OCI-LY7 (cell line): ENCODE measurements at regions not wholly inside any gene's neighbourhood (a gene's known extent, or its start where the extent isn't known, plus 50 kb on each side); places are given as distances from the start of the nearest gene placed in this dataset.

ENCODE experiments used
- BruUV-seq: library from RNA; stranded (reverse); fragments of 400-500 nt; replicated peaks from 2 replicates; lab custom pipeline; 2021; lab: Mats Ljungman, UMichigan
- CTCF ChIA-PET: fragments of 300-600 bp; sonication (Branson Sonifier 250); formaldehyde crosslinking; loops from one replicate; lab custom pipeline; 2022; ENCODE audit warnings: antibody characterized with exemption; ENCODE audit not compliant: unreplicated experiment; lab: Charles Lee
- POLR2A ChIA-PET: fragments of 300-600 bp; sonication (Branson Sonifier 250); formaldehyde crosslinking; loops from one replicate; lab custom pipeline; 2022; ENCODE audit warnings: antibody characterized with exemption; lab: Charles Lee
- DNase-seq: peaks from one replicate; pipeline ENCODE4 v3.0.0-alpha.2; 2015; ENCODE audit warnings: low spot score
- H2AFZ ChIP-seq: fragments of 200-600 bp; sonication (generic), shearing (Covaris generic); 2 replicates; pipeline ENCODE4 v1.6.1; 2014; ENCODE audit warnings: mild to moderate bottlenecking, antibody characterized with exemption, low read length, moderate library complexity
- H3K27ac ChIP-seq: fragments of 200-600 bp; sonication (generic); 2 replicates; pipeline ENCODE4 v1.5.1; 2014; ENCODE audit warnings: mixed run types, low read depth, mild to moderate bottlenecking, moderate library complexity, low read length, inconsistent platforms; ENCODE audit not compliant: poor library complexity, severe bottlenecking
- H3K36me3 ChIP-seq: fragments of 200-600 bp; sonication (generic); 2 replicates; pipeline ENCODE4 v1.6.1; 2014; ENCODE audit warnings: mild to moderate bottlenecking, antibody characterized with exemption, low read length, moderate library complexity, mixed read lengths; ENCODE audit not compliant: insufficient read depth
- H3K4me1 ChIP-seq: fragments of 200-600 bp; sonication (generic); 2 replicates; pipeline ENCODE4 v1.5.1; 2014; ENCODE audit warnings: mild to moderate bottlenecking, low read length; ENCODE audit not compliant: insufficient read depth, poor library complexity, severe bottlenecking
- H3K4me2 ChIP-seq: fragments of 200-600 bp; sonication (generic); 2 replicates; pipeline ENCODE4 v1.6.1; 2014; ENCODE audit warnings: mild to moderate bottlenecking, low read length
- H3K4me3 ChIP-seq: fragments of 200-600 bp; sonication (generic); 2 replicates; pipeline ENCODE4 v1.5.1; 2014; ENCODE audit warnings: mild to moderate bottlenecking, low read depth, low read length; ENCODE audit not compliant: poor library complexity, severe bottlenecking
- H3K79me2 ChIP-seq: fragments of 200-600 bp; sonication (generic); 2 replicates; pipeline ENCODE4 v1.6.1; 2016; ENCODE audit warnings: low read depth, mild to moderate bottlenecking, low read length, moderate library complexity, mixed read lengths; ENCODE audit not compliant: insufficient read depth
- H3K9me2 ChIP-seq: fragments of 200-600 bp; sonication (generic); 2 replicates; pipeline ENCODE4 v1.6.1; 2016; ENCODE audit warnings: mild to moderate bottlenecking, low read length, mixed read lengths; ENCODE audit not compliant: insufficient read depth
- H3K9me3 ChIP-seq: fragments of 200-600 bp; sonication (generic); 2 replicates; pipeline ENCODE4 v1.6.1; 2014; ENCODE audit warnings: mild to moderate bottlenecking, mixed run types, low read length, mixed read lengths
- H4K20me1 ChIP-seq: fragments of 200-600 bp; sonication (generic); 2 replicates; pipeline ENCODE4 v1.6.1; 2014; ENCODE audit warnings: mild to moderate bottlenecking, antibody characterized with exemption, low read length, moderate library complexity, mixed read lengths; ENCODE audit not compliant: insufficient read depth
- EZH2phosphoT487 ChIP-seq: fragments of 200-600 bp; sonication (generic); IDR thresholded peaks from 2 replicates; pipeline ENCODE4 v1.6.1; 2018; ENCODE audit warnings: low read depth, borderline replicate concordance, mild to moderate bottlenecking, mixed run types, antibody characterized with exemption, low read length, moderate library complexity, mixed read lengths
- intact Hi-C: fragments of 100-400 bp; cut with micrococcal nuclease; formaldehyde crosslinking; loops from one replicate; pipeline ENCODE4 v1.10.0; 2022; ENCODE audit not compliant: unreplicated experiment
- TF ChIP-seq, protein P1 (sequence below): fragments of 200-600 bp; sonication (generic); conservative IDR thresholded peaks from 2 replicates; pipeline ENCODE4 v1.5.1; 2014; ENCODE audit warnings: mild to moderate bottlenecking, antibody characterized with exemption, low read length, moderate library complexity, mixed read lengths

DNA sequence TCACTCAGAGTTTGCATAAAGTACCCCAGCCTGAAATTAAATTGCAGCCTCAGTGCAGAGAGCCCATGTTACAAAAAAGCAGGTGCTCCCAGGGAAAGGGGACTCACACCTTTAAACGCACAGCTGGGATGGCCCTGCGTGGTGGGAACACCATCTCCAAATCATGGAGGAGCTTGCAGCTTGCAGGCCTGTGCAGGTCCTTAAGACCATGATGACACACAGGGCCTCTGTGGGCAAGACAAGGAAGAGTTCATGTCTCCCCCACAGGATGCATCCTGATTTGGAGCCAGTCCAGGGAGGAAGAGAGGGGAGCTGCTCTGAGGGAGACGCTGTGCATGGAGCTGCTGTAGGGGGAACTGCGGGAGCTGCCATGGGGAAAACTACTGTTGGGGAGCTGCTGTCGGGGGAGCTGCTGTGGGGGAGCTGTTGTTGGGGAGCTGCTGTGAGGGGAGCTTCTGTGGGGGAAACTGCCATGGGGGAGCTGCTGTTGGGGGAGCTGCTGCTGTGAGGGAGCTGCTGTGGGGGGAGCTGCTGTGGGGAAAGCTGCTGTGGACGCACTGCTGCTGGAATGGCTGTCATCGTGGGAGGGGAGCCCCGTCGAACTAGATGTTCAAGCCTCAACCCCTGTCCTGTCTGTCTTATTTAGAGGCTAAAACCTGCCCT lies 113.9 kb downstream of the MATN1 start:
- Histone ChIP-seq H3K27ac (no peak overlapping the region), H3K9me3 (no peaks in the 10 kb centered on the region), H4K20me1 (no peaks in the 10 kb centered on the region), H3K79me2 (no peaks in the 10 kb centered on the region), H2AFZ (no peak overlapping the region), H3K4me3 (no peak overlapping the region), H3K9me2 (no peaks in the 10 kb centered on the region), H3K36me3 (no peaks in the 10 kb centered on the region), H3K4me1 (no peaks in the 10 kb centered on the region), H3K4me2 (no peak overlapping the region)
- no peak for DNase-seq
- no peak for TF ChIP-seq EZH2phosphoT487
- TF ChIP-seq, protein P1, sequence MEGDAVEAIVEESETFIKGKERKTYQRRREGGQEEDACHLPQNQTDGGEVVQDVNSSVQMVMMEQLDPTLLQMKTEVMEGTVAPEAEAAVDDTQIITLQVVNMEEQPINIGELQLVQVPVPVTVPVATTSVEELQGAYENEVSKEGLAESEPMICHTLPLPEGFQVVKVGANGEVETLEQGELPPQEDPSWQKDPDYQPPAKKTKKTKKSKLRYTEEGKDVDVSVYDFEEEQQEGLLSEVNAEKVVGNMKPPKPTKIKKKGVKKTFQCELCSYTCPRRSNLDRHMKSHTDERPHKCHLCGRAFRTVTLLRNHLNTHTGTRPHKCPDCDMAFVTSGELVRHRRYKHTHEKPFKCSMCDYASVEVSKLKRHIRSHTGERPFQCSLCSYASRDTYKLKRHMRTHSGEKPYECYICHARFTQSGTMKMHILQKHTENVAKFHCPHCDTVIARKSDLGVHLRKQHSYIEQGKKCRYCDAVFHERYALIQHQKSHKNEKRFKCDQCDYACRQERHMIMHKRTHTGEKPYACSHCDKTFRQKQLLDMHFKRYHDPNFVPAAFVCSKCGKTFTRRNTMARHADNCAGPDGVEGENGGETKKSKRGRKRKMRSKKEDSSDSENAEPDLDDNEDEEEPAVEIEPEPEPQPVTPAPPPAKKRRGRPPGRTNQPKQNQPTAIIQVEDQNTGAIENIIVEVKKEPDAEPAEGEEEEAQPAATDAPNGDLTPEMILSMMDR, result no peak
- intact Hi-C loops, result no loop called here
- CTCF ChIA-PET, result interaction anchor here (0.6 kb wide), 1 partner anchor 63 kb away, joined by 3 read pairs; no protein-coding TSS in a partner anchor
- no TSS peak for BruUV-seq
- POLR2A ChIA-PET, result no interaction called here

DNA sequence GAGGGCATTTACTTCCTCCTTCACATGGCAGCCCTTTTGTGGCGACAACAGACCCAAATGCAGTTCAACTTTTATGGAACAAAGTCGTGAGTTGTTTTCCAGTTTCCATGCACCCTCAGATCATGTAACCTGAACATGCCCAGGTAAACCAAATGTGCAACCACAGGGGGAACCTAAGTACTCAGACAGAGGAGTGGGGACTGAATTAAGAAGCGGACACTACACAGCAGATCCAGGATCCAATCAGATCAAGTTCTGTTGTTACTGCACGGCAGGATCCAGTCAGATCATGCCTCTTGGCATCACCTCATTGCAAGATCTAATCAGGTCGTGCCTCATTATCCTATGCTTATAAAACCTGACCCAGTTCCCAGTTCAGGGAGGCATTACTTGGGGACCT lies 115.7 kb downstream of the MATN1 start:
- Histone ChIP-seq H3K4me3 (no peak overlapping the region), H3K79me2 (no peaks in the 10 kb centered on the region), H3K4me2 (no peak overlapping the region), H3K27ac (no peak overlapping the region), H3K36me3 (no peaks in the 10 kb centered on the region), H2AFZ (no peak overlapping the region), H4K20me1 (no peaks in the 10 kb centered on the region), H3K9me3 (no peaks in the 10 kb centered on the region), H3K9me2 (no peaks in the 10 kb centered on the region), H3K4me1 (no peaks in the 10 kb centered on the region)
- intact Hi-C loops, result no loop called here
- TF ChIP-seq, protein P1, result no peak
- no peak for TF ChIP-seq EZH2phosphoT487
- DNase-seq, result no peak
- CTCF ChIA-PET, result no interaction called here
- no TSS peak for BruUV-seq
- POLR2A ChIA-PET, result no interaction called here

DNA sequence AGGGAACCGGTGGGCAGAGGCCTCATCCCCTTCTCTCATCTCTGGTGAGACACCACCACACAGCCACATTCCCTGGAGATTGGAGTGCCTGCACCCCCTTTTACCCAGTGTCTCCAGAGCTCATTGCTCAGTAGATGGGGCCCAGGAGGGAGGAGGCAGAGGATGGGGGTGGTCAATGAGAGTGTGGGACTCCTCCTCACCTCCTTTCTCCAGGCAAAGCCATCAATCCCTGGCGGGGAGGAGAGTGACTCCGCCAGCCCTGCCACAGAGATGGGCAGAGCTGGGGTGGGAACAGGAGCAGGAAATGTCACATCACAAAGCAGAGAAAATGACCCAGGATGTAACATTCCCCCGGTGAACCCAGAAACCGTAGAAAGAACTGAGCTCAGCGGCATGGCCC lies 117.2 kb downstream of the MATN1 start:
- Histone ChIP-seq H3K4me1 (no peaks in the 10 kb centered on the region), H3K79me2 (no peaks in the 10 kb centered on the region), H3K9me2 (no peaks in the 10 kb centered on the region), H3K4me2 (no peak overlapping the region), H3K36me3 (no peaks in the 10 kb centered on the region), H3K4me3 (no peak overlapping the region), H4K20me1 (no peaks in the 10 kb centered on the region), H3K9me3 (no peaks in the 10 kb centered on the region), H2AFZ (no peak overlapping the region), H3K27ac (no peak overlapping the region)
- BruUV-seq, result no TSS peak
- CTCF ChIA-PET, result no interaction called here
- POLR2A ChIA-PET, result no interaction called here
- DNase-seq, result no peak
- intact Hi-C loops, result no loop called here
- TF ChIP-seq, protein P1, result no peak
- no peak for TF ChIP-seq EZH2phosphoT487
